ENCODE measurements at regions not wholly inside any gene's neighbourhood (a gene's known extent, or its start where the extent isn't known, plus 50 kb on each side); places are given as distances from the start of the nearest gene placed in this dataset.
"Not testable (repeated sequence)": the region's sequence is repeated elsewhere in the genome, so short reads cannot be mapped to it uniquely, and the experiment has no call there.

- no peak overlapping the region for H3K4me3 ChIP-seq (ENCODE audit: low read depth, low read length)
Measured at GRCh38 chrX:130550351-130550750, 148.6 kb downstream of the RBMX2 start.

GRCh38 chrX:130552444-130553073, 150.8 kb downstream of the RBMX2 start:
- no peak overlapping the region for H3K4me3 ChIP-seq (ENCODE audit: low read depth, low read length)

- H3K4me3 ChIP-seq (ENCODE audit: low read depth, low read length), result no peak overlapping the region
Measured at GRCh38 chrX:130555341-130555740, 153.6 kb downstream of the RBMX2 start.

DNA sequence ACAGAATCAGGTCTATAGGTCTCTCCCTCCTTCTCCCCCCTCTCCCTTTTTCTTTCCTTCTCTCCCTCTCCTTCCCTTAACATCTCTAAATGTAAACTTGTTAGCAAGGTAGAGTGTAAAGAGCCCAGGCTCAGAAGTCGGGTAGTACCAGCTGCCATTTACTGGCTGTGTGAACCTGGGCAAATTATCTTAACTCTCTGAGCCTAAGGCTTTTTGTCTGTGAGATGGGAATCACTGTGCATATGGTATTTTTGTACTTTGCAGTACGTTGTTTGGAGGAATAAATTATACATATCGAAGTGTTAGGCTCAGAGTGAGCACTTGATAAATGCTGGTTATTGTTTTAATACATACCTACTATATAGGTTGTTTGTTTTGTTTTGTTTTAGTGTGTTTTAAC, 154.0 kb downstream of the RBMX2 start:
- no peak overlapping the region for H3K4me3 ChIP-seq (ENCODE audit: low read depth, low read length)

DNA sequence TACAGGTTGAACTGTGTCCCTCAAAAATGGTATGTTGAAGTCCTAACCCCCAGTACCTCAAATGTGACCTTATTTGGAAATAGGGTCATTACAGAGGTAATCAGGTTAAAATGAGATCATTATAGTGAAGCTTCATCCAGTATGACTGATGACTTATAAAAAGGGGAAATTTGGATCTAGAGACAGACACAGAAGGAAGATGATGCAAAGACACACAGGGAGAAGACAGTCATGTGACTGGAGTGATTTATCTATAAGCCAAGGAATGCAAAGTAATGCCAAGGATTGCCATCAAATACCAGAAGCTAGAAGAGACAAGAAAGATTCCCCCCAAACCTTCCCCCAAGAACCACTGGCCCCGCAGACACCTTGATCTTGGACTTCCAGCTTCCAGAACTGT, 155.2 kb downstream of the RBMX2 start:
- H3K4me3 ChIP-seq (ENCODE audit: low read depth, low read length), result no peak overlapping the region

- no peak overlapping the region for H3K4me3 ChIP-seq (ENCODE audit: low read depth, low read length)
Measured at GRCh38 chrX:130560544-130560943, 158.8 kb downstream of the RBMX2 start.

- H3K4me3 ChIP-seq (ENCODE audit: low read depth, low read length), result no peak overlapping the region
Measured at GRCh38 chrX:130561930-130562329, 160.1 kb downstream of the RBMX2 start.

DNA sequence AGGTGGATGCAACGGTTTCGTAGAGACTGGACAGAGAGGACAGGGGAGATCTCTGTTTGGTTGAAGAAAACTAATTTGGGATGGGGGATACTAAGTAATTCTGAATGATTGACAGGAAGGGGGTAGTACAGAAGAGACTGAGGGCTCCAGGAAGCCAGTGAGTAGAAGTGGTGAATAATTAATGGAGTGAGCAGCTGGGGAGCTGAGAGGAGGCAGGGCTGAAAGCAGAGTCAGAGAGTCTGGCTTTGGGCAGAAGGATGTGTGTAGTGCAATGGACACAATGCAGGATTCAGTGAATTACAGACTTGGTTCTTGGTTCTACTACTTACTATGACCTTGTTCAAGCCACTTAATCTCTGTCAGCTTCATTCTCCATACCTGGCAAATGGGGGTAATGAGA, 161.7 kb downstream of the RBMX2 start:
- H3K4me3 ChIP-seq (ENCODE audit: low read depth, low read length), result no peak overlapping the region

DNA sequence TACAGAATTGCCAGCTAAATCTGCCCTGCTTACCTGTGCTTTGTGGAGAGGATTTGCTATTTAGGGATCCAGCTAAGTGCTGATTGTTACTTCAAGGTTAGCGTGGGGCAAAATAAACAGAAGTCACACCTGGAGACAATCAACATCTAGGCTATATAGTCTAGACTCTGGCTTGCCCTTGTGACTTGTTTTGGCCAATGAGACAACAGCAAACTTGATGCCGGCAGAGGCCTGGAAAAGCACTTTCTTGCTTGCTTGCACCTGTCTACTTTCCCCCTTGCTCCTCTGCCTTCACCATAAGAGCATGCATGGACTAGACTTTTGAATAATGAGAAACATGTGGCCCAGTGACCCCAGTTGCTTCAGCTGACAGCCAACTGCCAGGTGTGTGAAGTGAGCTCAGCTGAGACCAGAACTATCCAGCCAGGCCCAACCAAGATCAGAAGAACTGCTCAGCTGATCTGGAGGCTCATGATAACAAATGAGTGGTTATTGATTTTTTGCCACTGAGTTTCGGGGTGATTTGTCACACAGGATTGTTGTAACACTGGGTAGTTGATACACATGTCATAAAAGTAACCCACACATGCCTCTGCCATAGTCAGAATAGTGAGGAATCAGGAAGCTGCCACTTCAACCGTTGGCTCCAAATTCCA, 164.4 kb downstream of the RBMX2 start:
- H3K4me3 ChIP-seq (ENCODE audit: low read depth, low read length), result no peak overlapping the region

- not testable (repeated sequence) for H3K4me3 ChIP-seq (ENCODE audit: low read depth, low read length)
Measured at GRCh38 chrX:130573030-130573429, 171.2 kb downstream of the RBMX2 start.
